ENCODE measurements at regions not wholly inside any gene's neighbourhood (a gene's known extent, or its start where the extent isn't known, plus 50 kb on each side); places are given as distances from the start of the nearest gene placed in this dataset.

DNA sequence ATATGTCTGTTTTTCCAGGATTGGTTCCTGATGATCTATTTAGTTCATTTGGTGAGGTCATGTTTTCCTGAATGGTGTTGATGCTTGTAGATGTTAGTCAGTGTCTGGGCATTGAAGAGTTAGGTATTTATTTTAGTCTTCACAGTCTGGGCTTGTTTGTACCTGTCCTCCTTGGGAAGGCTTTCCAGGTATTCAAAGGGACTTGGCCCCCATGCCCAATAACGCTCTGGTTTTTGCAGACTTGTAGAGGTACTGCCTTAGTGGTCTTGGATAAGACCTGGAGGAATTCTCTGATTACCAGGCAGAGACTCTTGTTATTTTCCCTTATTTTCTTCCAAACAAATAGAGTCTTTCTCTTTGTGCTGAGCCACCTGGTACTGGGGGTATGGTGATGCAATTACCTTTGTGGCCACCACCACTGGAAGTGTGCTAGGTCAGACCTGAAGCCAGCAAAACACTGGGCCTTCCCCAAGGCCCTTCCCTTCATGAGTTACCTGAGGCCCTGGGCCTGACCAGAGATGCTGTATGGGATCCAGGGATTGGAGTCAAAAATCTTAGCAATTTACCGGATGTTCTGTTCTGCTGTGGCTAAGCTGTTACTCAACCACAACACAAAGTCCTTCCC is 63.3 kb upstream of the RXFP1 start:
- Histone ChIP-seq H3K27ac (ENCODE audit: control insufficient read depth, insufficient read depth, low read length) (peak overlapping the region; percentile 80), H4K20me1 (ENCODE audit: control insufficient read depth, extremely low read depth, insufficient read depth, low read length) (no peaks in the 10 kb centered on the region), H3K4me3 (ENCODE audit: control insufficient read depth in 2 of 3, extremely low read depth in 1 of 3, insufficient read depth in 2 of 3, low read depth in 1 of 3, low read length in 3 of 3) (no peak overlapping the region), H3K36me3 (ENCODE audit: control insufficient read depth in 2 of 2, extremely low read depth in 1 of 2, insufficient read depth in 2 of 2, low read length in 2 of 2) (no peaks in the 10 kb centered on the region), H3K4me2 (ENCODE audit: control insufficient read depth, extremely low read depth, insufficient read depth, low read depth, low read length) (peak overlapping the region; percentile 47), H3K27me3 (ENCODE audit: control insufficient read depth, extremely low read depth, insufficient read depth, low read length) (no peaks in the 10 kb centered on the region), H3K9me1 (ENCODE audit: control insufficient read depth, extremely low read depth, insufficient read depth, low read length) (no peaks in the 10 kb centered on the region), H2AFZ (ENCODE audit: control insufficient read depth, low read length) (peak overlapping the region; percentile 62), H3K9me3 (ENCODE audit: control insufficient read depth, low read depth, low read length) (no peaks in the 10 kb centered on the region), H3K9ac (ENCODE audit: control insufficient read depth, extremely low read depth, insufficient read depth, low read length) (peak overlapping the region; percentile 35), H3K4me1 (ENCODE audit: control insufficient read depth, extremely low read depth, insufficient read depth, low read length) (peaks cover 53% of the 10 kb centered on the region), H3K79me2 (ENCODE audit: control insufficient read depth, insufficient read depth, low read length) (no peaks in the 10 kb centered on the region)
- dilution Hi-C loops (cut with MboI; ENCODE audit: extremely low pct_ligation_motif_present, low sequenced_read_pairs): no loop called here
- TF ChIP-seq, protein P1, sequence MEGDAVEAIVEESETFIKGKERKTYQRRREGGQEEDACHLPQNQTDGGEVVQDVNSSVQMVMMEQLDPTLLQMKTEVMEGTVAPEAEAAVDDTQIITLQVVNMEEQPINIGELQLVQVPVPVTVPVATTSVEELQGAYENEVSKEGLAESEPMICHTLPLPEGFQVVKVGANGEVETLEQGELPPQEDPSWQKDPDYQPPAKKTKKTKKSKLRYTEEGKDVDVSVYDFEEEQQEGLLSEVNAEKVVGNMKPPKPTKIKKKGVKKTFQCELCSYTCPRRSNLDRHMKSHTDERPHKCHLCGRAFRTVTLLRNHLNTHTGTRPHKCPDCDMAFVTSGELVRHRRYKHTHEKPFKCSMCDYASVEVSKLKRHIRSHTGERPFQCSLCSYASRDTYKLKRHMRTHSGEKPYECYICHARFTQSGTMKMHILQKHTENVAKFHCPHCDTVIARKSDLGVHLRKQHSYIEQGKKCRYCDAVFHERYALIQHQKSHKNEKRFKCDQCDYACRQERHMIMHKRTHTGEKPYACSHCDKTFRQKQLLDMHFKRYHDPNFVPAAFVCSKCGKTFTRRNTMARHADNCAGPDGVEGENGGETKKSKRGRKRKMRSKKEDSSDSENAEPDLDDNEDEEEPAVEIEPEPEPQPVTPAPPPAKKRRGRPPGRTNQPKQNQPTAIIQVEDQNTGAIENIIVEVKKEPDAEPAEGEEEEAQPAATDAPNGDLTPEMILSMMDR (optimal IDR thresholded peaks at IDR 0.05 in 1 of 3, IDR thresholded peaks at IDR 0.05 in 1 of 3, conservative IDR thresholded peaks at IDR 0.05 in 1 of 3; ENCODE audit: extremely low read depth in 1 of 3, insufficient read depth in 2 of 3, low read length in 3 of 3): no peak
- no peak for TF ChIP-seq EZH2 (IDR thresholded peaks at IDR 0.05; ENCODE audit: low read length)
- DNase-seq (ENCODE audit: low read depth, low spot score) (peak; percentile 71), FAIRE-seq (peak; percentile 85)

DNA sequence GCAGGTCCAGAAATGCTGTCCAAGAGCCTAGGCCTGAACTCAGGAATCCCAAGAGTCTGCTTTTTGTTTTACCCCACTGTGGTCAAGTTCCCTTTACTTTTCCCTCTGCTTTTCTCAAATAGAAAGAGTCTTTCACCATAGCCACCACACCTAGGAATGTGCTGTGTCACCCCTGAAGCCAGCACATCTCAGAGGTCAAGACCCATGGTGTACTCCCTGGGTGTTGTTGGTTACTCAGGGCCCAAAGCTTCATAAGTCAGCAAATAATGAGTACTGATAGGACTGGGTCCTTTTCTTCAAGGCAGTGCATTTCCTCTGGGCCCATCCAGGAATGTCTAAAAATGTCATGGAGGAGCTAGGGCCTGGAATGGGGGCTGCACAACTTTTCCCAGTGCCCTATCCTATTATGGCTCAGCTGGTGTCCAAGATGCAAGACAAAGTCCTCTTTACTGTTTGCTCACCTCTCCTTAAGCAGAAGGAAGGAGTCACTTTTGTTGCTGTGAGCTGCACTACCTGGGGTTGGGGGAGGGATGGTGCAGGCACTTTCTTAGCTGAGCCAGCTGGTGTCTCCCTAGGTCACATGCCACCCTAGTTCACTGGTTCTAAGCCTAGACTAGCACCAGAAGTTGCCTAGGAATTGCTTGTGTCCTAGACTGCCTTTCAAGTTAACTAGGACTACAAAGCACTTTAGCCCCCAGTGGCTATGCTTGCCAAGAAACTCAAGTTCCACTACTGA is 62.4 kb upstream of the RXFP1 start:
- Histone ChIP-seq H3K27ac (ENCODE audit: control insufficient read depth, insufficient read depth, low read length) (peak overlapping the region; percentile 80), H2AFZ (ENCODE audit: control insufficient read depth, low read length) (peak overlapping the region; percentile 14), H4K20me1 (ENCODE audit: control insufficient read depth, extremely low read depth, insufficient read depth, low read length) (no peaks in the 10 kb centered on the region), H3K4me3 (ENCODE audit: control insufficient read depth in 2 of 3, extremely low read depth in 1 of 3, insufficient read depth in 2 of 3, low read depth in 1 of 3, low read length in 3 of 3) (no peak overlapping the region), H3K9ac (ENCODE audit: control insufficient read depth, extremely low read depth, insufficient read depth, low read length) (peak overlapping the region; percentile 35), H3K4me1 (ENCODE audit: control insufficient read depth, extremely low read depth, insufficient read depth, low read length) (peaks cover 53% of the 10 kb centered on the region), H3K9me1 (ENCODE audit: control insufficient read depth, extremely low read depth, insufficient read depth, low read length) (no peaks in the 10 kb centered on the region), H3K79me2 (ENCODE audit: control insufficient read depth, insufficient read depth, low read length) (no peaks in the 10 kb centered on the region), H3K4me2 (ENCODE audit: control insufficient read depth, extremely low read depth, insufficient read depth, low read depth, low read length) (peak overlapping the region; percentile 9), H3K9me3 (ENCODE audit: control insufficient read depth, low read depth, low read length) (no peaks in the 10 kb centered on the region), H3K27me3 (ENCODE audit: control insufficient read depth, extremely low read depth, insufficient read depth, low read length) (no peaks in the 10 kb centered on the region), H3K36me3 (ENCODE audit: control insufficient read depth in 2 of 2, extremely low read depth in 1 of 2, insufficient read depth in 2 of 2, low read length in 2 of 2) (no peaks in the 10 kb centered on the region)
- FAIRE-seq (peak; percentile 74), DNase-seq (ENCODE audit: low read depth, low spot score) (no peak)
- no peak for TF ChIP-seq EZH2 (IDR thresholded peaks at IDR 0.05; ENCODE audit: low read length)
- TF ChIP-seq, protein P1 (optimal IDR thresholded peaks at IDR 0.05 in 1 of 3, IDR thresholded peaks at IDR 0.05 in 1 of 3, conservative IDR thresholded peaks at IDR 0.05 in 1 of 3; ENCODE audit: extremely low read depth in 1 of 3, insufficient read depth in 2 of 3, low read length in 3 of 3): peak in 1 of 3 experiments; percentile 44
- dilution Hi-C loops (cut with MboI; ENCODE audit: extremely low pct_ligation_motif_present, low sequenced_read_pairs): no loop called here
